K562 (cell line): ENCODE measurements at regions not wholly inside any gene's neighbourhood (a gene's known extent, or its start where the extent isn't known, plus 50 kb on each side); places are given as distances from the start of the nearest gene placed in this dataset.
A peak's percentile ranks its signal among the peaks of the same experiment; 100 is the strongest.

ENCODE experiments used
- ATAC-seq: fragments of 200-7000 bp; cut with Tn5 transposase; 3 replicates; pipeline ENCODE4 v1.9.1; 2020; ENCODE audit warnings: moderate library complexity
- BruUV-seq: library from RNA; stranded (reverse); fragments of 400-500 nt; replicated peaks from 2 replicates; lab custom pipeline; 2021; lab: Mats Ljungman, UMichigan
- CTCF ChIA-PET: fragments of 300-600 bp; formaldehyde crosslinking; extraction: SDS; loops from one replicate; lab custom pipeline; 2021; ENCODE audit warnings: low intra/inter-chr PET ratio; lab: Yijun Ruan, JAX
- POLR2A ChIA-PET: fragments of 300-600, 350-650 bp; sonication (Branson Sonifier 250); formaldehyde crosslinking; extraction: SDS; loops from one replicate; lab custom pipeline; 2021; ENCODE audit warnings: antibody characterized with exemption, inconsistent platforms; lab: Yijun Ruan, JAX
- DNase-seq, 4 experiments: peaks; one replicate each; pipeline versions ENCODE4 v3.0.0 to v3.0.0-alpha.2; 2011 to 2018; ENCODE audit warnings: low spot score in 3 of 4, mixed read lengths in 3 of 4; ENCODE audit errors: extremely low read depth in 1 of 4
- FAIRE-seq: peaks from 2 replicates; lab custom pipeline; 2011; peaks lifted over from hg19 to GRCh38; lab: Jason Lieb, UNC
- H2AFZ ChIP-seq: 2 replicates; pipeline ENCODE4 v1.6.0; 2011; ENCODE audit warnings: low read depth, low read length, control low read depth, inconsistent platforms
- H3K27ac ChIP-seq: fragments of 200-600 bp; 3 replicates; pipeline ENCODE4 v1.8.0; 2011; ENCODE audit warnings: low read depth, mild to moderate bottlenecking, control low read depth, inconsistent platforms, low read length, moderate library complexity, mixed read lengths; ENCODE audit errors: extremely low read depth
- H3K27me3 ChIP-seq, 2 experiments: fragments of 300-600 bp in 1 of 2; 2 replicates in 1 of 2; 3 replicates in 1 of 2; pipeline versions ENCODE4 v1.6.0 to v1.8.0; 2011; ENCODE audit warnings: inconsistent platforms in 2 of 2, low read length in 2 of 2, mild to moderate bottlenecking in 1 of 2, mixed read lengths in 1 of 2, moderate library complexity in 1 of 2; ENCODE audit not compliant: control insufficient read depth in 2 of 2, insufficient read depth in 2 of 2
- H3K36me3 ChIP-seq: fragments of 300-600 bp; 3 replicates; pipeline ENCODE4 v1.8.0; 2011; ENCODE audit warnings: mild to moderate bottlenecking, low read length, inconsistent platforms; ENCODE audit not compliant: control insufficient read depth, insufficient read depth
- H3K4me1 ChIP-seq, 2 experiments: fragments of 200-600 bp in 1 of 2; replicated peaks in 1 of 2; 2 replicates in 1 of 2; 3 replicates in 1 of 2; pipeline versions ENCODE4 v1.5.1 to v1.8.0; 2011; ENCODE audit warnings: inconsistent platforms in 2 of 2, low read length in 2 of 2, mild to moderate bottlenecking in 1 of 2, mixed read lengths in 1 of 2, moderate library complexity in 1 of 2; ENCODE audit not compliant: control insufficient read depth in 2 of 2, insufficient read depth in 2 of 2
- H3K4me2 ChIP-seq: 2 replicates; pipeline ENCODE4 v1.6.1; 2011; ENCODE audit warnings: low read length, control low read depth, inconsistent platforms, mixed read lengths; ENCODE audit not compliant: insufficient read depth
- H3K4me3 ChIP-seq: fragments of 200-600 bp; sonication (generic), shearing (Covaris generic); 2 replicates; pipeline ENCODE4 v1.5.1; 2016; ENCODE audit warnings: control low read depth, inconsistent platforms
- H3K79me2 ChIP-seq: fragments of 200-600 bp; 3 replicates; pipeline ENCODE4 v1.8.0; 2011; ENCODE audit warnings: low read length, inconsistent platforms; ENCODE audit not compliant: control insufficient read depth, insufficient read depth
- H3K9ac ChIP-seq, 2 experiments: 2 replicates each; pipeline versions ENCODE4 v1.6.0 to v1.6.1; 2011; ENCODE audit warnings: low read depth in 2 of 2, low read length in 2 of 2, control low read depth in 1 of 2, inconsistent platforms in 1 of 2, mild to moderate bottlenecking in 1 of 2, mixed read lengths in 1 of 2; ENCODE audit not compliant: insufficient read depth in 1 of 2
- H3K9me1 ChIP-seq: one replicate; pipeline ENCODE4 v1.6.0; 2011; ENCODE audit warnings: inconsistent platforms, mild to moderate bottlenecking, low read length, moderate library complexity; ENCODE audit not compliant: control insufficient read depth, insufficient read depth
- H3K9me3 ChIP-seq: replicated peaks from 2 replicates; pipeline ENCODE4 v1.5.1; 2011; ENCODE audit warnings: low read depth, low read length, inconsistent platforms; ENCODE audit not compliant: control insufficient read depth, insufficient read depth
- H4K20me1 ChIP-seq: replicated peaks from 2 replicates; pipeline ENCODE4 v1.6.1; 2011; ENCODE audit warnings: low read length, inconsistent platforms, mixed read lengths; ENCODE audit not compliant: control insufficient read depth, insufficient read depth
- CSDE1 ChIP-seq, 2 experiments: fragments of 450-650 bp; IDR thresholded peaks; 2 replicates each; pipeline ENCODE4 v1.6.1; 2016; ENCODE audit warnings: mild to moderate bottlenecking in 1 of 2
- KDM1A ChIP-seq, 2 experiments: fragments of 450-650 bp; IDR thresholded peaks; 2 replicates each; pipeline ENCODE4 v1.6.1; 2016; ENCODE audit warnings: mild to moderate bottlenecking in 2 of 2
- KDM2B ChIP-seq: fragments of 250-450 bp; sonication (Bioruptor Pico); IDR thresholded peaks from 2 replicates; pipeline ENCODE4 v1.8.0; 2021; ENCODE audit warnings: mild to moderate bottlenecking, moderate library complexity
- MGA ChIP-seq: fragments of 450-650 bp; IDR thresholded peaks from 2 replicates; pipeline ENCODE4 v1.6.1; 2016; ENCODE audit warnings: mild to moderate bottlenecking, moderate library complexity
- USF2 ChIP-seq: sonication (generic); formaldehyde crosslinking; IDR thresholded peaks from 2 replicates; pipeline ENCODE4 v1.5.0; 2020; ENCODE audit warnings: missing genetic modification reagents
- WGBS: fragments of 100-300 bp; shearing (Covaris generic); methylation state at CpG from one replicate; pipeline ENCODE4 v1.1.6; 2016; ENCODE audit warnings: low coverage, mixed read lengths; ENCODE audit not compliant: insufficient coverage; ENCODE audit errors: missing lambda C conversion rate; 5-methylcytosine and 5-hydroxymethylcytosine counted together
- in situ Hi-C: fragments of 300-500 bp; cut with MboI; formaldehyde crosslinking; loops from 4 replicates; pipeline ENCODE4 v1.15.0; 2018; ENCODE audit warnings: inconsistent platforms, mixed read lengths
- intact Hi-C: fragments of 100-400 bp; cut with micrococcal nuclease; formaldehyde crosslinking; loops from 2 replicates; pipeline ENCODE4 v1.14.2; 2022
- TF ChIP-seq, protein P1 (sequence below): sonication (generic); formaldehyde crosslinking; IDR thresholded peaks from 2 replicates; pipeline ENCODE4 v1.9.0; 2022; ENCODE audit warnings: mild to moderate bottlenecking, missing genetic modification reagents

DNA sequence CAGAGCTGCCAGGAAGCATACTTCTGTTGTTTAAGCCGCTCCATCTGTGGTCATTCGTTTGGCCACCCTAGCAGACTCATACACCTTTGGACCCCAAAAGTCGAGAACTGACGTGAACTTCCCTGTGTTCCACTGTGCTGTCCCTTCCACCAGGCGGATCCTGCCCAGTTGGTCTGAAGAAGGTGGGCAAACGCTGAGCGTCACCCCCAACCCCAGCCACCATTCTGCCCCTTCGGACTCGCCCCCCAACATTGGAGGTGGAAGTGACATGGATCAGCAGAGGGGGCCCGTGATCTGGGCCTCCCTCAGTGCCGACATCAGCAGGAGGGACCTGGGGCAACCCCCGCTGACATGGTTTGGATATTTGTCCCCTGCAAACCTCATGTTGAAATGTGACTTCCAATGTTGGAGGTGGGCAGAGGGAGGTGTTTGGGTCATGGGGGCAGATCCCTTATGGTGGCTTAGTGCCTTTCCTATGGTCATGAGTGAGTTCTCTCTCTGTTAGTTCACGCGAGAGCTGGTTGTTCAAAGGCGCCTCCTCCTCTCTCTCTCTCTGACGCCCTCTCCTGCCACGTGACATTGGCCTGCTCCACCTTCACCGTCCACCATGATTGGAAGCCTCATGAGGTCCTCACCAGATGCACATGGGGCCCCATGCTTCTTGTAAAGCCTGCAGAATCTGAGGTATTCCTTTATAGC lies 93.6 kb upstream of the ZNF507 start (continued):
- TF ChIP-seq KDM2B (CRISPR knock-in tag) (no peak), USF2 (CRISPR knock-in tag) (peak; percentile 59), KDM1A (IDR thresholded peaks at IDR 0.05) (no peak)
- TF ChIP-seq, protein P1, sequence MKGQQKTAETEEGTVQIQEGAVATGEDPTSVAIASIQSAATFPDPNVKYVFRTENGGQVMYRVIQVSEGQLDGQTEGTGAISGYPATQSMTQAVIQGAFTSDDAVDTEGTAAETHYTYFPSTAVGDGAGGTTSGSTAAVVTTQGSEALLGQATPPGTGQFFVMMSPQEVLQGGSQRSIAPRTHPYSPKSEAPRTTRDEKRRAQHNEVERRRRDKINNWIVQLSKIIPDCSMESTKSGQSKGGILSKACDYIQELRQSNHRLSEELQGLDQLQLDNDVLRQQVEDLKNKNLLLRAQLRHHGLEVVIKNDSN (CRISPR knock-in tag) = peak; percentile 66

DNA sequence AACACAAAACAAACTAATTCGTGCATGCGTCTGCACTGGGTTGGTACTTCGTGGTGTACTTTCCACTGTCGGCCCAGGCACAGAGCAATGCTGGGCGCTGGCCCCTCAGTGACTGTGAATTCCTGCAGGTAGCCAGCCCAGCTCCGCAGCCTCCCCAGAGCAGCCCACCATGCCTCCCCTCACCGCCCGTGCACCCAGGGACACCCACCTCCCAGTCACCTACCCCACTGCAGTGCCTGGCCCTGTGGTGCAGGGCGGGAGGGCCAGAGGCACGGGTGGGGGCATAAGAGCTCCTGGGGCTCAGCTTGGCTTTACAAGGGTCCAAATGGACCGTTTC lies 93.1 kb upstream of the ZNF507 start:
- H3K4me3 ChIP-seq = no peak overlapping the region
- no peaks in the 10 kb centered on the region for H3K79me2 ChIP-seq
- H2AFZ ChIP-seq = peak overlapping the region; percentile 63; the same call in 1 of the 2 replicates
- H3K9ac ChIP-seq = no peak overlapping the region
- H3K9me1 ChIP-seq = no peaks in the 10 kb centered on the region
- in situ Hi-C loops = no loop called here
- ATAC-seq (no peak), FAIRE-seq (no peak), DNase-seq (no peak)
- TF ChIP-seq MGA = 0 out of 2 replicates have a peak, but pooled peaks have one; percentile 3
- TF ChIP-seq CSDE1 (IDR thresholded peaks at IDR 0.05) = no peak
- ChIA-PET POLR2A (interaction anchor here (0.6 kb wide), 1 partner anchor 310 kb away, joined by 3 read pairs; no protein-coding TSS in a partner anchor), CTCF (no interaction called here)
- H3K27ac ChIP-seq = no peak overlapping the region
- no peaks in the 10 kb centered on the region; the same call in none of the 2 replicates for H4K20me1 ChIP-seq
- BruUV-seq = no TSS peak
- WGBS = 28% methylated on average over 10 of the region's 11 CpGs
- H3K4me1 ChIP-seq = peaks cover 0 to 4% of the 10 kb centered on the region in 2 experiments; a peak in 1 of 5 replicates
- H3K36me3 ChIP-seq = no peaks in the 10 kb centered on the region
- no peaks in the 10 kb centered on the region for H3K9me3 ChIP-seq
- H3K27me3 ChIP-seq = peaks cover 5 to 45% of the 10 kb centered on the region in 2 experiments; a peak in 3 of 5 replicates
- H3K4me2 ChIP-seq = no peak overlapping the region
- intact Hi-C loops = no loop called here
